ENCODE measurements at regions not wholly inside any gene's neighbourhood (a gene's known extent, or its start where the extent isn't known, plus 50 kb on each side); places are given as distances from the start of the nearest gene placed in this dataset.
"Not testable (repeated sequence)": the region's sequence is repeated elsewhere in the genome, so short reads cannot be mapped to it uniquely, and the experiment has no call there.

DNA sequence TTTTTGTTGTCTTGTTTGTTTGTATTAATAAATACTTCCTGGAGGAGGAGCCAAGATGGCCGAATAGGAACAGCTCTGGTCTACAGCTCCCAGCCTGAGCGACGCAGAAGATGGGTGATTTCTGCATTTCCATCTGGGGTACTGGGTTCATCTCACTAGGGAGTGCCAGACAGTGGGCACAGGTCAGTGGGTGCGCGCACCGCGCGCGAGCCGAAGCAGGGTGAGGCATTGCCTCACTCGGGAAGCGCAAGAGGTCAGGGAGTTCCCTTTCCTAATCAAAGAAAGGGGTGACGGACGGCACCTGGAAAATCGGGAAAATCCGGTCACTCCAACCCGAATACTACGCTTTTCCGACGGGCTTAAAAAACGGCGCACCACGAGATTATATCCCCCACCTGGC lies 786.8 kb downstream of the SI start:
- TF ChIP-seq EZH2 (IDR thresholded peaks at IDR 0.05; ENCODE audit: borderline replicate concordance, low read depth, low read length, poor library complexity, severe bottlenecking); CTCF (conservative IDR thresholded peaks at IDR 0.05; ENCODE audit: low read depth, low read length): not testable (repeated sequence)

All from A673 (cell line).